ENCODE measurements at regions not wholly inside any gene's neighbourhood (a gene's known extent, or its start where the extent isn't known, plus 50 kb on each side); places are given as distances from the start of the nearest gene placed in this dataset.

DNA sequence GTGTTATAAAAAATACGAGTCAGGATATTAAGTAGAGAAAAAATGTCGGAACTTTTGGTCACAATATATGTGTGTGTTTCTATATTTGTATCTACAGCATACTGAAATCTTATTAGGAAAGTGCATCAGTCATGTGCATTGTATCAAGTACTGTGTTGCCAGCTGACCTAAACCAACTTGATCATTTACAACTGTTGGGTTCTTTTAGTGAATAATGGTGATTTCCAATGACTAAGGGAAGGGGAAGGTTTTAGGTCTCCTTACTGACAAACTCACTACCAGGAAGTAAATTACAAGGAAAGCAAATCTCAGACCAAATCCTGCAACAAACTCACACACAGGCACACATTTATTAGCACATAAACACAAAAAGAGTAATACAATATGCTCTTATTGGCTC, 142.7 kb downstream of the TSEN15 start:
- TF ChIP-seq RFX5 (IDR thresholded peaks at IDR 0.05; ENCODE audit: low read depth, low read length) (no peak), MAFK (IDR thresholded peaks at IDR 0.05; ENCODE audit: low read depth, low read length) (no peak), CTCF (conservative IDR thresholded peaks at IDR 0.05; ENCODE audit: low read depth, low read length) (no peak), BHLHE40 (IDR thresholded peaks at IDR 0.05; ENCODE audit: low read depth, low read length) (no peak), POLR2A (IDR thresholded peaks at IDR 0.05; ENCODE audit: low read depth, low read length) (no peak), RAD21 (IDR thresholded peaks at IDR 0.05; ENCODE audit: low read length) (no peak), SMC3 (IDR thresholded peaks at IDR 0.05; ENCODE audit: low read depth, low read length) (no peak), CHD1 (IDR thresholded peaks at IDR 0.05; ENCODE audit: low read depth, low read length) (no peak), USF2 (IDR thresholded peaks at IDR 0.05; ENCODE audit: low read depth, low read length) (no peak), RCOR1 (IDR thresholded peaks at IDR 0.05; ENCODE audit: insufficient replicate concordance, low read length) (no peak), MXI1 (IDR thresholded peaks at IDR 0.05; ENCODE audit: borderline replicate concordance, low read depth, low read length) (no peak)
- TF ChIP-seq, protein P1, sequence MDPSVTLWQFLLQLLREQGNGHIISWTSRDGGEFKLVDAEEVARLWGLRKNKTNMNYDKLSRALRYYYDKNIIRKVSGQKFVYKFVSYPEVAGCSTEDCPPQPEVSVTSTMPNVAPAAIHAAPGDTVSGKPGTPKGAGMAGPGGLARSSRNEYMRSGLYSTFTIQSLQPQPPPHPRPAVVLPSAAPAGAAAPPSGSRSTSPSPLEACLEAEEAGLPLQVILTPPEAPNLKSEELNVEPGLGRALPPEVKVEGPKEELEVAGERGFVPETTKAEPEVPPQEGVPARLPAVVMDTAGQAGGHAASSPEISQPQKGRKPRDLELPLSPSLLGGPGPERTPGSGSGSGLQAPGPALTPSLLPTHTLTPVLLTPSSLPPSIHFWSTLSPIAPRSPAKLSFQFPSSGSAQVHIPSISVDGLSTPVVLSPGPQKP (IDR thresholded peaks at IDR 0.05; ENCODE audit: borderline replicate concordance, low read depth, low read length) = no peak
